ENCODE measurements at regions not wholly inside any gene's neighbourhood (a gene's known extent, or its start where the extent isn't known, plus 50 kb on each side); places are given as distances from the start of the nearest gene placed in this dataset.

DNA sequence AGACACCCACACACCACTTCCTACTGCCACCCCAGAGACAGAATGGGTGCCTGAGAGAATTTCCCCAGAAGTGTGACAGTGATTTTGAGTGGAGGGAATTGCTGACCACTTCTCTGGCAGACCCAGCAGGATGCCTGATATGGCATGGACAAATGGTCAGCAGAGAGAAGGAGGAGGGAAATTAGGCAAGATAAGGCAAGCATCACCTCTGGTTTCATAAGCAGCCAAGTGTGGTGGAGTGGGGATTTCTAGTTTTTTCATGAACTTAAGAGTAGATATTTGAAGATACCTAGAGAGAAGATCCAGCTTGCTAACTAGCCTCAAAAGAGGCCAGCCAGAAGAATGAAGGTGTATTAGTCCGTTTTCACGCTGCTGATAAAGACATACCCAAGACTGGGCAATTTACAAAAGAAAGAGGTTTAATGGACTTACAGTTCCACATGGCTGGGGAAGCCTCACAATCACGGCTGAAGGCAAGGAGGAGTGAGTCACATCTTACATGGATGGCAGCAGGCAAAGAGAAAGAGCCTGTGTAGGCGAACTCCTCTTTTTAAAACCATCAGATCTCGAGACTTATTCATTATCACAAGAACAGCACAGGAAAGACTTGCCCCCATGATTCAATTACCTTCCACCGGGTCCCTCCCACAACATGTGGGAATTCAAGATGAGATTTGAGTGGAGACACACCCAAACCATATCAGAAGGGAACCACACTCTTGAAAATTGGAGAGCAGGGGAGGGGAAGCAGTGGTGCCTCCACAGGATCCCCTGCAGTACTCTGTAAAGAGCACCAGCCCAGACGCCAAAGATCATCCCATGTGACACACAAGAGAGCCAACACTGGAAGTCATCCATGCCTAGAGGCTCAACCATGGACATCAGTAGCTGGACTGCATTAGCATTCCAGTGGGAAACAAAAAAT, 64.2 kb downstream of the RBM43 start:
- DNase-seq (ENCODE audit: low read depth): no peak

DNA sequence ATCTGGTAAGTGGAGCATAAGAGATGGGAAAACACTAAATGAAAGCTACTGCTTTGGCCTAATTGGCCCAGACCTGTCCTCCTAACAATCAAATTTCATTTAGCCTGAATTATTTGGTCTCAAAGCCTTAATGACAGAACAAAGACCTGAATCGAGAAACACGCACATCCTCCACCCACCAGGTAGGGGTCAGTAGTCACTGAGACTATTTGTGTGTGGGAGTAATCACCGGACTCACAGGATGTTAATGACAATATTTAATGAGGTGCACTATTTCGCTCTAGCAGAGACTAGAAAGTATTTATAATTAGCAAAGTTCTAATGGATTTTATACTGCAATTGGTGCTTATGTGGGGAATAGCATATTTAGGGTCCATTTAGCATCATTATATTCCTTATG, 68.1 kb downstream of the RBM43 start:
- no peak for DNase-seq (ENCODE audit: low read depth)

DNA sequence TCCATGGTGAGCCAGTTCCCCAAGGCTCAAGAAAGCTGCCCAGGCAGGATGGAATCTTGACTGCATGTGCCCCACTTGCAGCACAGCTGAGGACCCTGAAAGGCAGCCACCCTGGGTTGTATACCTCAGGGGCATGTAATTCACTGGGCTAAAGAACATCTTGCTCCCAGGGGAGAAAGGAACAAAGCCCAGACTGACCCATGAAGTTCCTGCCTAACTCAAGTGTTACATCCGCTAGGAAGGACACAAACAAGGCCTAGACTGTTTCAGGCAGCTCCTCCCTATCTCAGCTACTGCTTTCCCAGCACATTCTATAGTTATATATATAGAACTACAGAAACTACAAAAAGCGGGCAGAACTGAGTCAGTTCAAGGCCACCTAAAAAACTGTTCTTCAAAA, 69.0 kb downstream of the RBM43 start:
- DNase-seq (ENCODE audit: low read depth): no peak

DNA sequence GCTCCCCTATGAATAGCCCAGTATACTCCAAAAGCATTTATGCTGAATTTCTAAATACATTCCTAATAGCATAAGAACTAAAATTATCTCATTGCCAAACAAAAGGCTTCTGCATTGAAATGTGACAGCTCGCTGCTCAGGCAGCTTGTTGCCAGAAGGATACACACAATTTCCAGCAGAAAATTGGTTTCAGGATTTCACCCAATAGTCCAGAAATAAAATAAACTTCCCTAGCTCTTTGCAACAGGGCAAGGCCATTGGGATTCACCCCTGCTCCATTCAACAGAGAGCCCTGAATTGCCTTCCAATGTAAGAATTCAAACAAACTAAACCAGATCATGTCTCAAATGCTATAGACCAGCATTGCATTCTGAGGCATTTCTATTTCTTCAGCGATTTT, 70.7 kb downstream of the RBM43 start:
- DNase-seq (ENCODE audit: low read depth): no peak

DNA sequence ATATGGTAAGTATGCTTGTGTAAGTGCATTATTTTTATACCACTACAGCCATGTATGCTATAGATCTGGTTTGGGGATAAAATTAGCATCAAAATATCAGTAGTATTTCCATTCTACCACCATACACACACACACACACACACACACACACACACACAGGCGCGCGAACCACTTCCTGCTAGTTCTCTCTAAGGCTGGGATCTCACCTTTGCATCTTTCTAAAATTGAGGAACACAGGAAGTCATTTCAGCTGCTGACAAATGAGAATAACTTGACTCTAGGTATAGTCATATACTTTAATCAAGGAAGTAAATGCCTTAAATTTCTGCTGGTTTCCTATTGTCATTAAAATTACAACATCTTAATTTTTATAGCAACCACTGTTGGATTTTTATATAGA, 72.5 kb downstream of the RBM43 start:
- DNase-seq (ENCODE audit: low read depth): no peak

DNA sequence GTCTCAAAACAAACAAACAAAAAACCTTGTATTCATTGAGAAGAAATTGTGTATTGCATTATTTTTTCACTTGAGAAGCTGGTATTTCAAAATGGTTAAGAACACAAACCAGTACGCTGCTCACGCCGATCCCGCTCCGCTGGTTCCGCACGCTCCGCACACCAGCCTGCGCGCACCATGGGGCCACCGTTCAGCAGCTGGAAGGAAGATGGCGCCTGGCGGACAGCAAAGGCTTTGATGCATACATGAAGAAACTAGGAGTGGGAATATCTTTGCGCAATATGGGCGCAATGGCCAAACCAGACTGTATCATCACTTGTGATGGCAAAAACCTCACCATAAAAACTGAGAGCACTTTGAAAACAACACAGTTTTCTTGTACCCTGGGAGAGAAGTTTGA, 75.7 kb downstream of the RBM43 start:
- DNase-seq (ENCODE audit: low read depth): no peak

DNA sequence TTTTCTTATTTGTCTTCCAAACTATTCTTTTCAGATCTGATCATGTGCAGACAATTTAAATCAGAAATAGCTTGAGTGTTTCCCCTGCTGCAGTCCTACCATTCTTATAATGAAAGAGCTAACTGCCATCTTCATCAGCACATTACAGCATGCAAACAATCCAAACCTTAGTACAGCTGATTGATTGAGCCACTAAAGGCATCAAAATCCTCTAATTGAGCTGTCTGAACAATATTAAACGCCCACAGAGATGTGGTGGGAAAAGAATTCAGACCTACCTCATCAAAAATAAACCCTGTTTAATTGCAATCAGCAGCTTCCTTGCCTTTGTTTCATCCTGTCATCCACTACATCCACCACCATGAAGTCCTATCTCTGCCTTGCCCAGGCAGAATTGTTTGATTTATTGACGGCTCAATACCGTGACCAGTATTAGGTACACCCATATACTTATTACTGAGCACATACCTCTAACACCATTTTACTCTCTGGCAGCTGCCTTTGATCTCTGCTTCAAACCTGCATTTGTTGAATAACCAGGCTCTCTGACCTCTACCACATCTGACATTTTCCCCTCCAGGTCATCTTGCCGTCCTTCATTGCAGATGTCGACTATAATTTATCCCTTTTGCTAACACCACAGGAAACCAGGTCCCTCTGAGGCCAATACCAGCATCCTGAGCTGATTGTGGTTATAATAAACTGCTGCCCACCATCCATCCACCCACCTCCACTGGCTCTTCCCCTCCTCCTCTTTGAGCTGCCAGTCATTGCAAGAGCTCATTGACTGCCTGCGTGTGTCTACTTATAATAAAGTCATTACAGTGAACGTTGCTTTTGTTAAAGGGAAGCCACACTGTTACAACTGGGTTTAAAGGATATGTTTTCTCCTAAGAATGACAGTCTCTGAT, 78.5 kb downstream of the RBM43 start:
- no peak for DNase-seq (ENCODE audit: low read depth)

DNA sequence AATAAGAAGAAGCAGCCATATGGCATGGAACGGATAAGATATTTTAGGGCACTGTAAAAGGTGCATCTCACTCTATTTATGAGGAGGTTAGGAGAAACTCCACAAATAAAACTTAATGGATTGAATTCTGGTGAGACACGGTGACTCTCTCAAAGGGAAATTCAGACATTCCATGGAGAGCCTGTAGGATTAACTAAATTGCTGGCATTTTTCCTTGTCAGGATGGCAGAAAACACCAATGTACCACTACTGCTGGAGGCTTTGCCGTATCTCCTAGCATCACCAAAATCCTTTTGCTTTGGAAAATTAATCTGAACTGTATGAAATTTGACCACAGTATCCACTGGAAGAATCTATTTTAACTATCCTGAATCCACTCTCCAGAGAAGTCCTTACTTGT, 79.3 kb downstream of the RBM43 start:
- DNase-seq (ENCODE audit: low read depth): no peak

DNA sequence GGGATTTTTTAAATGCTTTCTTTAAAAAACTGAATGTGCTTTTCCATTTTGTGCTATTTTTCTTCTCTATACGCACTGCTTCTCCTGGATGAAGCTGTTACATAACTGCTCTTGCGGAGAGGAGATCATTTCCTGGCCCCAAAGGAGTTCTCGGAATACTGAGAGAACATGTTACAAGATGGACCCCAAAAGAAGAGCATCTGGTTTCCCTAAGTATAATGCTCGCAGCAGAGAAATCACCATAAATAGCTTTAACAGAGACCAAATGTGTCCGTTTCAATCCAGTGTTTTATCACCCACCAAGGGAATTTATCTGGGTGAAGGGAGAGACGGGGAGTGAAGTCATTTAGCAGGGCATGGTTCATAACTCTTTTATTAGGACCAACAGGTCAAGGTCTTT, 80.1 kb downstream of the RBM43 start:
- no peak for DNase-seq (ENCODE audit: low read depth)

DNA sequence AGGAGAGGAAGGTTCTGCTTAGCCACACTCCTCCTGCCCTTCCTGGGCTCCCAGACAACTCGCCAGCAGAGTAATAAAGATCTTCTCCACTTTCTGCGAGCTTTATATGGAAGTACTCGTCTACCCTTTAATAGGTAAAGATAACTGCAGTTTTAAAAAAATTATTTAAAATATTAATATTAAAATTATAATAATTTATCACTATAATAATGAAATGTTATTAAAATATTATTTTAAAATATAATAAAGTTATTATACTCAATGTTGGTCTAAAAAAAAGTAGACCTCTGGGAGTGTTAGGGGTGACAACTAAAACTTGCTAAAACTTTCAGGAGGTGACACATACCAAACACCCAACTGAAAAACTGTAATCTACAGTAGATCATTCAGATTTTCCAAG, 81.5 kb downstream of the RBM43 start:
- no peak for DNase-seq (ENCODE audit: low read depth)

DNA sequence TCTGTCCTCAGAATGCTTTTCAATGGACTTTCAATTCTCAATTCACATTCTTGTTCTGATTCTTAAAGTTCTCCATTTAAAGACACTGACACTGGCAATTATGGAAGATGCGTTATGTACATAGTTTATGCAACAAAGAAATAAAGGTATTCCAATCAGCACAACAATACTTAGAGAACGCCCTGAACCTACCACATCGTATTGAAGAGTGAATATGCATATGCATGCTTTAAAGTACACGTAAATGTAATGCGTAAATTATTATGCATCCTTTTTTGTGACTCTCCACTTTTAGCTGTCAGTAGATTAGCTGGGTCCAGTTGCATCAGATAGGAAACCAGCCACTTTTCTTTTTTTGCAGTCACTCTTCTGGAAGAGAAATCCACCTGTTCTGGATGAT, 83.5 kb downstream of the RBM43 start:
- no peak for DNase-seq (ENCODE audit: low read depth)

DNA sequence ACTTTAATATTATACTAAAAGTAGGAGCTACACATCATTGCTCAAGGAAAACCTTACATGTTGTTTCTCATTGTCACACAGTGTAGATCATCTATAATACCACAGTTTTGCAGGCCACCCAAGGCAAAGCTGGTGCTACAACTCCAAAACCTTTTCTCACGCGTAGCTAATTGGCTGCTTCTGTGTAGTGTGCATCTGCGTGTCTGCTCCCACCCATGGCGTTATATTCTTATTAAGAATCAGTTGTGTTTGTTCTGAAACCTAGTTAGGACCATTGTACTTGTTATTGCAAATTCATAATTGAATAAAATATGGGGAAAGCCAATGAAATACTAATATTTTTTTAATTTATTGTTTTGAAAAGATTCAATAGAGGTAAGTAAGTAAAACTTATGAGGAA, 83.9 kb downstream of the RBM43 start:
- no peak for DNase-seq (ENCODE audit: low read depth)

DNA sequence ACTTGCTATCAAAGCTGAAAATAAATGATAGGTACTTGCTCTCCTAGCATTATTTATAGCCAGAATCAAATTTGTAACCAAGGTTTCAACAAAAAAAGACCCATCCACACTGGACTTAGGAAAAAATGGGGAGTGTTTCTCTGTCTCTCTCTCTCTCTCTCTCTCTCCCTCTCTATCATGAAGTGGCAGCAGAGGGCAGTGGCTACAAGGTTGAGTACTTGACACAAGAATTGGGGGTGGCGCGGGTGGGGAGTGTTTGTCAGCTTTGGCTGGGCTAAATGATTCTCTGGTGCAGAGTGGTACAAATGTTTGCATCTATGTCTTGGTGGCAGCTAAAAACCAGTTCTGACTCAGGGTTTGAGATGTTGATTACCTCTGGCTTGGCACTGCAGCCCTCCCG, 85.0 kb downstream of the RBM43 start:
- DNase-seq (ENCODE audit: low read depth): no peak

DNA sequence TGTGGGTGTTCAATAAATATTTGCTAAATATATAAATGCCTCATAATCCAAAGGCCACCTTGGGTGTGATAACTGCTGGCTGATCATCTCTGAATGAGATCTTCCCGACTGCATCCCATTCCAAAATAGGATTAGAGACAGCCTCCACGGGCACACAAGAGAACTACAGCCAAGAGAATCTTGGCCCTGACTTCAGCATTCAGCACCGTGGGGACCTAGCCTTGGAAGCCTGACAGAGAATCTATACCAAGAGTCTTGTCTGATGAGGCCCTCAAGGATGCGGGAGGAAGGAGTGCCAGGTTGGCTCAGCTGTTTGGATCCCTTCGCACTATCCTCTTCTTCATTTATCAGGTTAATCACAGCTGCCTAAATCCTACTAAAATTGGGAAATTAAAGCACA, 85.8 kb downstream of the RBM43 start:
- DNase-seq (ENCODE audit: low read depth): no peak

DNA sequence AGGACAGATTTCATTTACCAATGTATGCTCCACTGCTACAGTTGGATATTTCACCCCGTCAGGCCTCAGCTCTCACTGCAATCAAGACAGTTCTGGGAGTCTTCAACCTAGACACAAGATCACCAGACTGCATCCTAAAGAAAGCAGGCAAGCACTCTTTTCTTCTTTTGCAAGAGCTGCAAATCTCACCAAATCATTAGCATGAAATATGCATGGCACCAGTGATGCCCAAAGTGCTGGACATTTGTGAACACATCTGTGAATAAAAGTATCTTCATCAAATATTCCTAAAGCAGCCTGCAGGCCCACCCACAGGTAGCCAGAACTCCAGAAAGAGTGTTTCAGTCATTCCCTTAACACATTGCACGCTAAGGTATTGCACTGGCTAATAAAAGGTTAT, 87.5 kb downstream of the RBM43 start:
- no peak for DNase-seq (ENCODE audit: low read depth)

DNA sequence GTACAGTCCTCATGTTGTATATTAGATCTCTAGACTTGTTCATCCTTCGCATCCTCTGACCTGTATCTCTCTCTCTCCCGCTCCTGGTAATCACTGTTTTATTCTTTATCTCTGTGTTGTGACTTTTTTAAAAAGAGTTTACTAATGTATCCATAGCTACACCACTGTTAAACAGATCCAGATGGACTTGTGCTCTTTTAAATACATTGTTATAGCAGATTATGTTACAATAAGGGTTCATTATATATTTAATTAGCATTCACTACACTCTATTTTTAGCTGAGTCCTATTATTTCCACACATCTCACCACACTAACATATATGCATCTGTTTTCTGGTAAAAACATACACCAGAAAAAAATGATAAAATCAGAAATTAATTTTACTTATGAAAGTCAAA, 90.5 kb downstream of the RBM43 start:
- DNase-seq (ENCODE audit: low read depth): no peak

DNA sequence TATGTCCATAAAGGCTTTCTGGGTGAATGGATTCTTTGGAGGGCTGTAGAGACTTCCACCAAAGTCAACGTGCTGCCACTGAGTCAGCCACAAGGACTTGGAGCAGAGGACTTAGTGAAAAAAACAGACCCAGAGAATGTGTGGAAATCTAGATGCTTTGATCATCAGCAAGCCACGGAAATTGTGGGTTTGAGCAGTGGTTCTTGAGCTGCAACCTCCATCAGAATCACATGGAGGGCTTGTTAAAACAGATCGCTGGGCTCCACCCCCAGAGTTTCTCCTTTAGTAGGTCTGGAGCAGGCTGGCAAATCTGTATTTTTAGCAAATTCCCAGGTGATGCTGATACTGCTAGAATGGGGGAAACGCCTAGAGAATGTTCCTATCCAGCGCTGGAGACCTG, 95.3 kb downstream of the RBM43 start:
- DNase-seq (ENCODE audit: low read depth): no peak

DNA sequence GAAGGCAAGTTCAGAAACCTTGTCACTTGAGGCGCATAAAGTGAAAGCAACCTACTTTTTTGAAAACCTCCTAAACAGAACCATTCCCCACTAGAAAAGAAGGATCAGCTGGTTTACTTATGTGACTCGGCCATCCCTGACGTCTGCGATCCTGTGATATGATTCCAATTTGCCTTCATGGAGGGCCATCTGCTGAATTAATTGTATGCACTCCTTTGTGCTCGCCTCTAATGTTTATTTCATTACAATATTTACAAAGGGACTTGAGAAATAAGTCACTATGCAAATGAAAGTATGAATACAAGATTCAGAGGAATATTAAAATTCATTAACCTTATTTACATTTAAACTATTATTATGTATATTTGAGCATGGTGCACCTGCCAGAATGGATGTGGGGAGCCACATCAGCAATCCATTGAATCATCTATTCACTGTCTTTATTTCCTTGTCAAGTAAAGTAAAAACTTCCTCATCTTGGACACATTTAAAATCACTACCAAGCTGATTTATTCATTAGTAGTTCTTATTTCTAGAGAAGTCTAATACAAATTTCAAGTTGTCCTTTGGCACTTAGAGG, 96.5 kb downstream of the RBM43 start:
- DNase-seq (ENCODE audit: low read depth): no peak

DNA sequence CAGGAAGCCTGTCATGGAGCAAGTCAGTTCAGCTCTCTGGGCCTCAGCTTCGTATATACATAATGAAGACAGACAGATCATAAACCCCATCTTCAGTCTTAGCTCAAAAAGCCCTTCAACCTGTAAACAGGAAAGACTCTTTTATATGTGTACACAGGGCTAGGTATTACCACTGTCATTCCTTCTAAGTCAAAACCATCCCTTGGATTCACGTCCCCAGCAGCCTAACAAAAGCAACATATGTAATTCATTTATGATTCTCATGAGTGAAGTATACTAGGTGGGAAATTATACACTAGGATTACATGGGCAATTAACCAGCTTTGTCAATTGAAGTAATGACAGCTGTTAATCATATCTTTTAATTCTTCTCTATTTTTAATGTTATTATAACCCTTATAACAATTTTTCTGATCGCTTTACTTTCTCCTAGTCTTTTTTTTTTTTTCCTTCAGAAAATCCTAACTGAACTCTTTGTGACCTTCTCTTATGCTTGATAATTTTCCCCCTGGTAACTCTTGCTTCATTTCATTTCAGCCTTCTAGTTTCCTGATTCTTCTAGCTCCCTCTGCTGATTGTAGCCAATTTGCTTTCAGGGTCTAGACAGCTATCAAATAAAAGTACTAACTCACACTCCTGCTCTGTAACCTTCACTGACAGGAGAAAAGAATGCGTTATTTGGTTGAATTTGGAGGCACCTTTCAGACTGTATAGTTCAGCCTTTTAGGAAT, 99.7 kb downstream of the RBM43 start:
- no peak for DNase-seq (ENCODE audit: low read depth)

DNA sequence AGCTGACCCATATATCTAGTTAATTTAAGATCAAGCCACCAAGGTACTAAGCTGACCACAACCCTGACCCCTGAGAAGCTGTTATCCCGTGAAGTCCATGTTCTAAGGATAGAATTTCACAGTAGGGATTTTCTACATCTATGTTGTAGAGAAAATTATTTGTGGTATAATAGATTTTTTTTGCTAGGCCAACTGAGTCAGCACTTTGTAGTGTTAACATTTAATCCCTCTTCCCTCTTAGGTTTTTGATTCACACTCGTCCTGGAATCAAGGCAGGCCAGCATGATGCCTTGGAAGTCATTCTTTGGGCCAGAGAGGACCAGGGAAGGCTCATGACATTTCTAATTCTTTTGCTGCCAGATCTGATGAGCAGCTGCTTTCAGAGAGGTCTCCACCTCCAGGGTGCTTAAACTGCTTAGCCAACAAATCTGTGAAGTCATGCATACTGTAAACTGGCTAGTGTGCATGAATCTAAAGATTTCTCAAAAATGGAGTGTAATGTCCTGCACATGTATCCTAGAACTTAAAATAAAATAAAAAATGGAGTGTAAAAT, 102.5 kb downstream of the RBM43 start:
- no peak for DNase-seq (ENCODE audit: low read depth)

DNA sequence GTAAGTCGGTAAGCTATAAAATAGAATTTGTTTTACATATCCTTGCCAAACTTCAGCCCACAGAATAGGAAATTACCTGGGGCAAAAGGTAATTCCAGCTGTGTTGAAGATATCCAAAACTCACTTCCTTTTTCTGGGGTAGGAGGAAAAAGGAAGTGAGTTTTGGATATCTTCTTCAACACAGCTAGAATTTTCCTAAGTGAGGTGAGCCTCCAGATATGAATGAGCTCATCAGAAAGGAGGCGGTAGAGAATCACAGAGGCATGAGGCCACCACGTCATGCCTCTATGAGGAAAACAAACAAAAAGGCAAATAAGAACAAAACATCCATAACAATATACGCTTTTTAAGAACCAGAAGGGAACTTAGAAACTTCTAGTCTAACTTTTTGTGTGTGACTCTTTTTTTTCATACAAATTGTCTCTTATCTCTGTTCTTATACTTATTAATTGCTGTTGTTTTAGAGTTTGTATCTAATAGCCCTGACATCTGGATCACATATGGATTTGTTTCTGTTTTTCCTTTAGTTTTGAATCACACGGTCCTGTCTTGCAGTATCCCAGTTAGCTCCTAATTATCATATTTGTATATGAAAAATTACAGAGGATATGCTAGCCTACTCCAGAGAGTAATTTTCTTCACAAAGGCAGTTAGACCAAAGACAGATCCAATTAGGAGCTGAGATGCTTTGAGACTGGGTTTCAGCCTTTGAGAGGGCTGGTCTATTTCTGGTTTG, 104.5 kb downstream of the RBM43 start:
- no peak for DNase-seq (ENCODE audit: low read depth)

Measured in Daoy (cell line).